HEK293 (cell line): ENCODE measurements at regions not wholly inside any gene's neighbourhood (a gene's known extent, or its start where the extent isn't known, plus 50 kb on each side); places are given as distances from the start of the nearest gene placed in this dataset.

Experiments
- GLI2 ChIP-seq: fragments of 450-650 bp; formaldehyde crosslinking; IDR thresholded peaks from 2 replicates; pipeline ENCODE4; 2017; ENCODE audit warnings: missing biosample characterization, missing genetic modification characterization, low read depth, borderline replicate concordance
- GLI4 ChIP-seq: fragments of 450-650 bp; formaldehyde crosslinking; IDR thresholded peaks from 2 replicates; pipeline ENCODE4 v1.5.1; 2016; ENCODE audit warnings: missing biosample characterization, missing genetic modification characterization
- GLIS2 ChIP-seq: fragments of 450-650 bp; formaldehyde crosslinking; IDR thresholded peaks from 2 replicates; pipeline ENCODE4 v1.5.1; 2016; ENCODE audit warnings: missing biosample characterization, missing genetic modification characterization
- MEIS1 ChIP-seq: sonication (generic); formaldehyde crosslinking; IDR thresholded peaks from 2 replicates; pipeline ENCODE4 v1.8.1; 2022; ENCODE audit warnings: missing genetic modification reagents, mild to moderate bottlenecking, borderline replicate concordance
- MZF1 ChIP-seq: fragments of 450-650 bp; formaldehyde crosslinking; IDR thresholded peaks from 2 replicates; pipeline ENCODE4 v1.5.1; 2017; ENCODE audit warnings: missing biosample characterization, missing genetic modification characterization, borderline replicate concordance
- RBAK ChIP-seq: fragments of 450-650 bp; formaldehyde crosslinking; IDR thresholded peaks from 2 replicates; pipeline ENCODE4 v1.5.1; 2016; ENCODE audit warnings: missing biosample characterization, missing genetic modification characterization
- SP7 ChIP-seq: fragments of 450-650 bp; formaldehyde crosslinking; IDR thresholded peaks from 2 replicates; pipeline ENCODE4 v1.5.1; 2016; ENCODE audit warnings: missing biosample characterization, missing genetic modification characterization
- ZBTB1 ChIP-seq: fragments of 450-650 bp; formaldehyde crosslinking; IDR thresholded peaks from 2 replicates; pipeline ENCODE4 v1.5.1; 2016; ENCODE audit warnings: missing biosample characterization, missing genetic modification characterization
- ZBTB10 ChIP-seq: fragments of 450-650 bp; formaldehyde crosslinking; IDR thresholded peaks from 2 replicates; pipeline ENCODE4 v1.5.1; 2016; ENCODE audit warnings: missing biosample characterization, missing genetic modification characterization
- ZBTB49 ChIP-seq: fragments of 450-650 bp; formaldehyde crosslinking; IDR thresholded peaks from 2 replicates; pipeline ENCODE4 v1.5.1; 2016; ENCODE audit warnings: missing biosample characterization, missing genetic modification characterization, low read depth
- ZBTB7A ChIP-seq: fragments of 450-650 bp; formaldehyde crosslinking; IDR thresholded peaks from 2 replicates; pipeline ENCODE4 v1.5.1; 2016; ENCODE audit warnings: low read depth, missing biosample characterization, missing genetic modification characterization
- ZFP37 ChIP-seq: fragments of 450-650 bp; formaldehyde crosslinking; IDR thresholded peaks from 2 replicates; pipeline ENCODE4 v1.5.1; 2016; ENCODE audit warnings: missing biosample characterization, missing genetic modification characterization
- ZNF10 ChIP-seq: fragments of 450-650 bp; formaldehyde crosslinking; IDR thresholded peaks from 2 replicates; pipeline ENCODE4 v1.5.1; 2017; ENCODE audit warnings: missing biosample characterization, missing genetic modification characterization
- ZNF146 ChIP-seq: fragments of 450-650 bp; formaldehyde crosslinking; IDR thresholded peaks from 2 replicates; pipeline ENCODE4 v1.5.1; 2016; ENCODE audit warnings: missing biosample characterization, missing genetic modification characterization
- ZNF239 ChIP-seq: fragments of 450-650 bp; formaldehyde crosslinking; IDR thresholded peaks from 2 replicates; pipeline ENCODE4 v1.5.1; 2016; ENCODE audit warnings: missing biosample characterization, missing genetic modification characterization
- ZNF274 ChIP-seq, 2 experiments: fragments of 200-500 bp in 1 of 2; fragments of 450-650 bp in 1 of 2; sonication (Bioruptor generic) in 1 of 2; formaldehyde crosslinking in 1 of 2; IDR thresholded peaks; 2 replicates each; pipeline versions ENCODE4 v1.5.1 to v1.6.1; 2014 to 2016; ENCODE audit warnings: borderline replicate concordance in 1 of 2, inconsistent platforms in 1 of 2, low read length in 1 of 2, missing biosample characterization in 1 of 2, missing genetic modification characterization in 1 of 2
- ZNF280D ChIP-seq: fragments of 450-650 bp; formaldehyde crosslinking; IDR thresholded peaks from 2 replicates; pipeline ENCODE4 v1.5.1; 2016; ENCODE audit warnings: missing biosample characterization, missing genetic modification characterization
- ZNF311 ChIP-seq: fragments of 450-650 bp; formaldehyde crosslinking; IDR thresholded peaks from 2 replicates; pipeline ENCODE4 v1.5.1; 2017; ENCODE audit warnings: missing biosample characterization, missing genetic modification characterization, borderline replicate concordance
- ZNF510 ChIP-seq: fragments of 450-650 bp; formaldehyde crosslinking; IDR thresholded peaks from 2 replicates; pipeline ENCODE4 v1.5.1; 2018; ENCODE audit warnings: mild to moderate bottlenecking, missing genetic modification characterization, missing biosample characterization; ENCODE audit not compliant: insufficient replicate concordance
- ZNF513 ChIP-seq: fragments of 450-650 bp; IDR thresholded peaks from 2 replicates; pipeline ENCODE4 v1.5.1; 2018; ENCODE audit warnings: missing biosample characterization, missing genetic modification characterization
- ZNF555 ChIP-seq: fragments of 450-650 bp; formaldehyde crosslinking; conservative IDR thresholded peaks from 2 replicates; pipeline ENCODE4 v1.5.1; 2017; ENCODE audit warnings: missing biosample characterization, mild to moderate bottlenecking, missing genetic modification characterization, inconsistent platforms
- ZNF621 ChIP-seq: fragments of 450-650 bp; formaldehyde crosslinking; IDR thresholded peaks from 2 replicates; pipeline ENCODE4 v1.5.1; 2017; ENCODE audit warnings: missing biosample characterization, missing genetic modification characterization
- ZNF639 ChIP-seq: fragments of 450-650 bp; formaldehyde crosslinking; IDR thresholded peaks from 2 replicates; pipeline ENCODE4 v1.5.1; 2016; ENCODE audit warnings: missing biosample characterization, missing genetic modification characterization
- ZNF777 ChIP-seq: fragments of 450-650 bp; formaldehyde crosslinking; IDR thresholded peaks from 2 replicates; pipeline ENCODE4 v1.5.1; 2017; ENCODE audit warnings: missing biosample characterization, missing genetic modification characterization, borderline replicate concordance
- ZNF830 ChIP-seq: fragments of 450-650 bp; IDR thresholded peaks from 2 replicates; pipeline ENCODE4 v1.5.0; 2018; ENCODE audit warnings: missing biosample characterization, missing genetic modification characterization, low read depth, mild to moderate bottlenecking, moderate library complexity
- ZNF837 ChIP-seq: fragments of 450-650 bp; formaldehyde crosslinking; IDR thresholded peaks from 2 replicates; pipeline ENCODE4 v1.5.1; 2016; ENCODE audit warnings: missing biosample characterization, missing genetic modification characterization
- ZSCAN30 ChIP-seq: fragments of 450-650 bp; IDR thresholded peaks from 2 replicates; pipeline ENCODE4 v1.5.1; 2018; ENCODE audit warnings: missing biosample characterization, mild to moderate bottlenecking, missing genetic modification characterization, moderate library complexity

GRCh38 chr5:125484742-125485641 is 738.6 kb upstream of the ZNF608 start (continued):
- TF ChIP-seq ZBTB10 (tag by site-specific recombination) (no peak), ZNF639 (tag by site-specific recombination) (peak; percentile 93), ZNF777 (tag by site-specific recombination) (no peak), ZFP37 (tag by site-specific recombination) (no peak; the same call in 1 of the 2 replicates), ZNF146 (tag by site-specific recombination) (peak; percentile 49; the same call in 1 of the 2 replicates), GLIS2 (tag by site-specific recombination) (peak; percentile 60; the same call in 1 of the 2 replicates), ZNF513 (tag by site-specific recombination) (peak; percentile 46), ZBTB7A (tag by site-specific recombination) (no peak), ZNF10 (tag by site-specific recombination) (peak; percentile 70; the same call in 1 of the 2 replicates), ZNF280D (tag by site-specific recombination) (no peak), GLI4 (no peak), ZNF311 (tag by site-specific recombination) (no peak), ZNF274 (IDR thresholded peaks at IDR 0.05; ENCODE audit: low read length) (no peak), ZNF274 (tag by site-specific recombination; IDR thresholded peaks at IDR 0.05; ENCODE audit: borderline replicate concordance) (no peak), ZNF837 (tag by site-specific recombination) (no peak), ZNF510 (tag by site-specific recombination) (no peak), ZNF830 (tag by site-specific recombination) (no peak), ZSCAN30 (tag by site-specific recombination) (peak; percentile 27), ZNF239 (tag by site-specific recombination) (no peak), RBAK (no peak), MZF1 (peak; percentile 71), SP7 (tag by site-specific recombination) (peak; percentile 99), ZNF555 (tag by site-specific recombination) (no peak), ZBTB1 (tag by site-specific recombination) (peak; percentile 67; the same call in 1 of the 2 replicates), ZNF621 (tag by site-specific recombination) (no peak), GLI2 (tag by site-specific recombination) (peak; percentile 98), ZBTB49 (tag by site-specific recombination) (peak; percentile 65; the same call in 1 of the 2 replicates), MEIS1 (CRISPR knock-in tag) (peak; percentile 40; the same call in 1 of the 2 replicates)
